Mucosa of descending colon (tissue), 3 donors: ENCODE measurements at regions not wholly inside any gene's neighbourhood (a gene's known extent, or its start where the extent isn't known, plus 50 kb on each side); places are given as distances from the start of the nearest gene placed in this dataset.

Experiments
- ATAC-seq: fragments of 200-7000 bp; cut with Tn5 transposase; one replicate; pipeline ENCODE4 v1.9.1; 2020; ENCODE audit warnings: mild to moderate bottlenecking, moderate library complexity
- DNase-seq, 3 donors: peaks; one replicate each; pipeline ENCODE4 v3.0.0-alpha.2; 2020
- H3K36me3 ChIP-seq: fragments of 200-600 bp; one replicate; pipeline ENCODE4 v1.8.0; 2021; ENCODE audit warnings: low read depth, mild to moderate bottlenecking
- H3K4me1 ChIP-seq: fragments of 200-600 bp; one replicate; pipeline ENCODE4 v1.8.0; 2021; ENCODE audit warnings: low read depth, mild to moderate bottlenecking
- H3K4me3 ChIP-seq: fragments of 200-600 bp; one replicate; pipeline ENCODE4 v1.8.0; 2021; ENCODE audit warnings: mild to moderate bottlenecking
- H3K9me3 ChIP-seq: fragments of 200-600 bp; one replicate; pipeline ENCODE4 v1.8.0; 2021; ENCODE audit warnings: mild to moderate bottlenecking
- CTCF ChIP-seq: fragments of 200-600 bp; IDR thresholded peaks from one replicate; pipeline ENCODE4 v1.8.0; 2022; ENCODE audit warnings: antibody characterized with exemption, mild to moderate bottlenecking
- intact Hi-C, 2 donors: fragments of 100-400 bp; cut with DNase I in 1 of 2; cut with micrococcal nuclease in 1 of 2; formaldehyde crosslinking; loops; one replicate each; pipeline versions ENCODE4 v1.11.0 to v1.11.1; 2022; cut with DNase I, micrococcal nuclease
- donor health status: DM: no; HTN: no; CAD: no; lungs with moderate emphysema.
- donor health status: DM: no; HTN: no; CAD: no.
- donor health status: DM: no; HTN: yes; CAD: no.

GRCh38 chr5:100448111-100448528 is 87.1 kb upstream of the FAM174A start:
- intact Hi-C loops, result no loop called here
- Histone ChIP-seq H3K9me3 (no peaks in the 10 kb centered on the region), H3K4me1 (no peaks in the 10 kb centered on the region), H3K36me3 (no peaks in the 10 kb centered on the region), H3K4me3 (no peak overlapping the region)
- no peak for ATAC-seq
- peak in 1 of 3 donors; percentile 3 for DNase-seq
- no peak for TF ChIP-seq CTCF

GRCh38 chr5:100446879-100447430 is 88.2 kb upstream of the FAM174A start:
- Histone ChIP-seq H3K9me3 (no peaks in the 10 kb centered on the region), H3K4me1 (no peaks in the 10 kb centered on the region), H3K4me3 (no peak overlapping the region), H3K36me3 (no peaks in the 10 kb centered on the region)
- intact Hi-C loops, result no loop called here
- no peak for ATAC-seq
- no peak for TF ChIP-seq CTCF
- no peak for DNase-seq

DNA sequence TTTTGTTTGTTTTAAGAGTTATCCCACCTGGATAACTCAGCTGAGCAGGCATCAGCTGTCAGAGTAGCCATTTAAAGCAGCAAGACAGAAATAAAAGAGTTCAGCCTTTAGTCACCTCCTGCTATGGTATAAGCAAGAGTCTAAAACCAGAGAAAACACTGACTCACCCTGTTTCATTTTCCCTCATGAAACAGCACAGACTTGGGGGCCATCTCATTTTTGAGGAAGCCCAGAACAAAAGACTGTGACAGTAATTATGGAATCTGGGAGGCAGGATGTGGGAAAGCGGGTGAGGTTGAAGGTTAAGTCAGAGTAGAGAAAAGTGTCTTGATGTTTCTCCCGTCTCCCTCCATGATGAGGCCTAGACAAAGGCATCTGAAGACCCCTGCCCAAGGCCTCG is 90.2 kb upstream of the FAM174A start:
- ATAC-seq, result no peak
- no peak for TF ChIP-seq CTCF
- intact Hi-C loops, result no loop called here

DNA sequence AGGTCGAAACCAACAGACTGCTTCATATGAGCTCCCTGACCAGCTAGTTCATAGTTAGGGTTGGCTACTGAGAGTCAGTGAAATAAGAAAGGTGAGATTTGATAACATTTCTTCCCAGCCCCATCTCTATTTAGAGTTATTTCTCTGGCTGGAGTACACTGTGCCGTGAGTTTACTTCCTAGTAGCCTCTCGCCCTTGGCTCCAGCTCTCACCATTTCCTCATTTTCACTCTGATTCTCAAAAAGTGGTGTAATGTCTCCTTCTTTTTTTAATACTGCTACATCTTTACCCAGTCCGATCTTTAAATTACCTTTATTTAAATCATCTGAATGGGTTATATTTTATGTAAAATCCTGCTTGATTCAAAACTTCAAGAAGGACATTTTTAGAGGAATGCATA is 100.4 kb upstream of the FAM174A start:
- Histone ChIP-seq H3K4me3 (no peak overlapping the region), H3K36me3 (no peaks in the 10 kb centered on the region), H3K4me1 (no peaks in the 10 kb centered on the region), H3K9me3 (no peaks in the 10 kb centered on the region)
- intact Hi-C loops, result no loop called here
- no peak for TF ChIP-seq CTCF
- DNase-seq, result no peak
- no peak for ATAC-seq

More for the DNA sequence above, 90.2 kb upstream of the FAM174A start:
- Histone ChIP-seq H3K36me3 (no peaks in the 10 kb centered on the region), H3K4me3 (no peak overlapping the region), H3K9me3 (no peaks in the 10 kb centered on the region), H3K4me1 (no peaks in the 10 kb centered on the region)
- DNase-seq, result no peak

DNA sequence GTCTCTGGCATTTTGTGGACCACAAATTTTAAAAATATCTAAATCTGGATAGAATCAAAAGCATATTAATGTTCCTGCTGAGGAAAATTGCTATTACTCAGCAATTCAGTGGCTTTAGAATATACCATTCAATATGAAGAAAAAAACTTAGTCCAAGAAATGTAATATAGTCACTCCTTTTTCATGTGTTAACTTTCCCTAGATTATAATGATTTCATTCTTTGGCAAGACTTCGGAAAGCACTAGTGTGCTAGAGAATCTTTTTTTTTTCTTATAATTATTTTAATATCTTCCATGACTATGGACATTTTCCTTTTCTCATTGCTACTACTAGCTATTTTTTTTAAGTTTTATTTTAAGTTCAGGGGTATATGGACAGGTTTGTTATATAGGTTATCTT is 102.4 kb upstream of the FAM174A start:
- intact Hi-C loops, result no loop called here
- DNase-seq, result no peak
- TF ChIP-seq CTCF, result no peak
- Histone ChIP-seq H3K4me3 (no peak overlapping the region), H3K4me1 (no peaks in the 10 kb centered on the region), H3K9me3 (no peaks in the 10 kb centered on the region), H3K36me3 (no peaks in the 10 kb centered on the region)
- ATAC-seq, result no peak
